ENCODE measurements at regions not wholly inside any gene's neighbourhood (a gene's known extent, or its start where the extent isn't known, plus 50 kb on each side); places are given as distances from the start of the nearest gene placed in this dataset.
"Not testable (repeated sequence)": the region's sequence is repeated elsewhere in the genome, so short reads cannot be mapped to it uniquely, and the experiment has no call there.

DNA sequence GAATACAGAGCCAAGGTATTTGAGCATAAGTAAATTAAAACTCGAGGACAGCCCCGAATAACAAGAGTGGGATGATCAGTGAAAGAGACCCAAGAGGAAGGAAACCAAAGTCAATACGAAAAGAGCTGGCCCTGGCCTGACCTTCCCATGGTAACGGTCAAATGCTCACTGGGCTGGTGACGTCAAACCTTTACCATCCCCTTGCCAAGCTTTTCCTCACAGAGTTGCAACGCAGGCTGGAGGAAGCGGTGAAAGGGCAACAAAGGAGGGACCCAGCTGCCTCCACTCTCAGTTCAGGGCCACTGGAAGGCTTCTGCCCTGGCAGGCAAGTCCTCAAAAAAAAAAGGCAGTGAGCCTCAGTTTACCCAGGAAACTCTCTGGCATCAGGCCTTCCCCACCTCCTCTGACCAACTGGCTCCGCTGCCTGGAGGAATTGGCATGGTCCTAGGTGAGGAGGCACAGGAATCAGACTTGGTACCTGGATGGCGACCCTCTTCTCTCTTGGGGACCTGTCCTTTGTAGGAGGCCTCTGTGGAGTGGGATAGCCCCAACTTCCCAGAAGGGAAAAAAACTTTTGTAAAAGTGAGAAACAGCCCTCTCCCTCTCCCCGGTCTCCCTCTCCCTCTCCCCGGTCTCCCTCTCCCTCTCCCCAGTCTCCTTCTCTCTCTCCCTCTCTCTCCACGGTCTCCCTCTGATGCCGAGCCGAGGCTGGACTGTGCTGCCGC, 212.4 kb downstream of the ANAPC1 start:
- H3K36me3 ChIP-seq (ENCODE audit: control insufficient read depth in 2 of 2, insufficient read depth in 2 of 2, low read length in 2 of 2) = no peaks in the 10 kb centered on the region
- H3K9ac ChIP-seq (ENCODE audit: low read depth in 1 of 2, low read length in 2 of 2) = no peak overlapping the region
- H3K4me3 ChIP-seq (ENCODE audit: low read length in 2 of 2) = no peak overlapping the region
- no peak overlapping the region for H3K27ac ChIP-seq (ENCODE audit: low read depth in 2 of 2, low read length in 2 of 2)
- no peaks in the 10 kb centered on the region for H3K9me3 ChIP-seq (ENCODE audit: control insufficient read depth in 2 of 2, low read length in 2 of 2)
- H3K27me3 ChIP-seq (ENCODE audit: control insufficient read depth in 2 of 2, insufficient read depth in 2 of 2, low read length in 2 of 2) = no peaks in the 10 kb centered on the region
- H3K4me1 ChIP-seq (ENCODE audit: control insufficient read depth in 2 of 2, insufficient read depth in 2 of 2, low read length in 2 of 2) = peaks cover 0 to 4% of the 10 kb centered on the region in 2 donors

DNA sequence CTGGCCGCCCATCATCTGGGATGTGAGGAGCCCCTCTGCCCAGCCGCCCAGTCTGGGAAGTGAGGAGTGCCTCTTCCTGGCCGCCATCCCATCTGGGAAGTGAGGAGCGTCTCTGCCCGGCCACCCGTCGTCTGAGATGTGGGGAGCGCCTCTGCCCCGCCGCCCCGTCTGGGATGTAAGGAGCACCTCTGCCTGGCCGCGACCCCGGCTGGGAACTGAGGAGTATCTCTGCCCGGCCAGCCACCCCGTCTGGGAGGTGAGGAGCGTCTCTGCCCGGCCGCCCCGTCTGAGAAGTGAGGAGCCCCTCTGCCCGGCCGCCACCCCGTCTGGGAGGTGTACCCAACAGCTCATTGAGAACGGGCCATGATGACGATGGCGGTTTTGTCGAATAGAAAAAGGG, 211.4 kb downstream of the ANAPC1 start:
- not testable (repeated sequence) for H3K4me1 ChIP-seq (ENCODE audit: control insufficient read depth in 2 of 2, insufficient read depth in 2 of 2, low read length in 2 of 2); H3K27me3 ChIP-seq (ENCODE audit: control insufficient read depth in 2 of 2, insufficient read depth in 2 of 2, low read length in 2 of 2); H3K36me3 ChIP-seq (ENCODE audit: control insufficient read depth in 2 of 2, insufficient read depth in 2 of 2, low read length in 2 of 2); H3K9ac ChIP-seq (ENCODE audit: low read depth in 1 of 2, low read length in 2 of 2); H3K27ac ChIP-seq (ENCODE audit: low read depth in 2 of 2, low read length in 2 of 2); H3K9me3 ChIP-seq (ENCODE audit: control insufficient read depth in 2 of 2, low read length in 2 of 2); H3K4me3 ChIP-seq (ENCODE audit: low read length in 2 of 2)

DNA sequence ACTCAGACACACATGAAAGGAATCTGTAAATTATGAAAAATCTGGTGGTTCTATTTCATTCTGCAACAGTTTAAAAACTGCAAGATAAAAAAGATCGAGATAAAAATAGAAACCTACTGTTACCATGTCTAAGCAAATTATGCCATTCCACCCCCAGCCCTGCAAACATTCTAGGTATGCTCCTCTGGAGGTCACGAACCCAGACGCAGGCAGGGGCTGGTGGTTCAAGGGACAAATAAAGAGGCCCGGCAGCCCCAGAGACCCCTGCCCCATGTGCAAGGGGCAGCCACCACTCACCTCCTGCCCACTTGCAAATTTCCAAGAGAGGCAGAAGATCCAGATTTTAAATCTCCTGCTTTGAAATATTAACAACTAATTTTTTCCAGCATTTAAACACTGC, 210.5 kb downstream of the ANAPC1 start:
- Histone ChIP-seq H3K27me3 (ENCODE audit: control insufficient read depth in 2 of 2, insufficient read depth in 2 of 2, low read length in 2 of 2) (no peaks in the 10 kb centered on the region), H3K9me3 (ENCODE audit: control insufficient read depth in 2 of 2, low read length in 2 of 2) (no peaks in the 10 kb centered on the region), H3K36me3 (ENCODE audit: control insufficient read depth in 2 of 2, insufficient read depth in 2 of 2, low read length in 2 of 2) (no peaks in the 10 kb centered on the region), H3K9ac (ENCODE audit: low read depth in 1 of 2, low read length in 2 of 2) (no peak overlapping the region), H3K4me1 (ENCODE audit: control insufficient read depth in 2 of 2, insufficient read depth in 2 of 2, low read length in 2 of 2) (peaks cover 0 to 4% of the 10 kb centered on the region in 2 donors), H3K27ac (ENCODE audit: low read depth in 2 of 2, low read length in 2 of 2) (no peak overlapping the region), H3K4me3 (ENCODE audit: low read length in 2 of 2) (no peak overlapping the region)

DNA sequence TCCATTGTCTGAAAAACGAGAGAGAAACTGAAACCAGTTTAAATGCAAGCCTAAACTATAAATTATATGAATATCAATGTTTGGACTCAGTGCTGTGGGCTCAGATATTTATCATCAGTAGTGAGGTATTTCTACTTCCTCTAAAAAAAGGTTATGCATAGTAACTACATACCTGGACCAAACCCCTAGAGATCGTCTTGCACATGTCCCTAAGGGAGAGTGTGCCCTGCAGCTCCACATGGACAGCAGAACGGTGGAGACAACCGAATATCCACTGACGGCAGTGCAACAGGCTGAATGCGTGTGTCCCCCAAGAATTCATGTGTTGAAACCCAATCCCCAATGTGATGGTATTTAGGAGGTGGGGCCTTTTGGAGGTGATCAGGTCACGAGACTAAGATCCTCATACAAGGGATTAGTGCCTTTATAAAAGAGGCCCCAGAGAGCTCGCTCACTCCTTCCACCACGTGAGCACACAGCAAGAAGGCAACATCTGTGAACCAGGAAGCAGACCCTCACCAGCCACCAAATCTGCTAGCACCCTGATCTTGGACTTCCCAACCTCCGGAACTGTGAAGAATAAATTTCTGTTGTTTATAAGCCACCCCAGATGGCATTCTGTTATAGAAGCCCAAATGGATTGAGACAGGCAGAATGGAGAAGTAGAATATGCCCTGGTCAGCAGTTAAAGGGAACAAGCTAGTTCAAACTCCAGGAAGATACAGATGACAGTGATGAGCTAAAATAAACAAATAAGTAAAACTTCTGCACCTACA, 208.4 kb downstream of the ANAPC1 start:
- H3K36me3 ChIP-seq (ENCODE audit: control insufficient read depth in 2 of 2, insufficient read depth in 2 of 2, low read length in 2 of 2) = no peaks in the 10 kb centered on the region
- no peak overlapping the region for H3K4me3 ChIP-seq (ENCODE audit: low read length in 2 of 2)
- H3K4me1 ChIP-seq (ENCODE audit: control insufficient read depth in 2 of 2, insufficient read depth in 2 of 2, low read length in 2 of 2) = peaks cover 0 to 4% of the 10 kb centered on the region in 2 donors
- H3K27ac ChIP-seq (ENCODE audit: low read depth in 2 of 2, low read length in 2 of 2) = peak overlapping the region in 1 of 2 donors; percentile 11
- no peaks in the 10 kb centered on the region for H3K27me3 ChIP-seq (ENCODE audit: control insufficient read depth in 2 of 2, insufficient read depth in 2 of 2, low read length in 2 of 2)
- H3K9me3 ChIP-seq (ENCODE audit: control insufficient read depth in 2 of 2, low read length in 2 of 2) = no peaks in the 10 kb centered on the region
- H3K9ac ChIP-seq (ENCODE audit: low read depth in 1 of 2, low read length in 2 of 2) = no peak overlapping the region

DNA sequence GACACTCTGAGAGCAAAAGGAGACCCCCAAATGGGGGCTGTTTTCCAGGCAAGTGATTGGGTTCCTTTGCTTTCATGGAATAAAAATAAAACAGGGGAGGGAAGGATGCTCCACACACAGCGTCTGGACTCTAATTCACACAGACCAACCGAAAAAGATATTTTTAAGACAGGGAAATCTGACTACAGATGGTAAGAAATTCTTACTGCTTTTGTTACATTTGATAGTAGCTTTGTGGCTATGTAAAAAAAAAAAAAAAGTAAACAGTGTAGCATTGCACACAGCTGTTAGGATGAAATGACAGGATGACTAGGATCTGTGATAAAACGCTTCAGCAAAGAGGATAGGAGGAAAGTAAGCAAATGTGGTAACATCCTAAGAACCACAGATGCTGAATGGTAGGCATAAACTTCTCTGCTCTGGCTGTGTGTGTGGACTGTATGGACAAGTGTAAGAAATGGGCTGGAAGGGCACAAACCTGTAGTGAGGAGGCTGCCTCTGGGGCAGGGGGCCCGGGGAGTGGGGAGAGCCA, 207.6 kb downstream of the ANAPC1 start:
- Histone ChIP-seq H3K36me3 (ENCODE audit: control insufficient read depth in 2 of 2, insufficient read depth in 2 of 2, low read length in 2 of 2) (no peaks in the 10 kb centered on the region), H3K9ac (ENCODE audit: low read depth in 1 of 2, low read length in 2 of 2) (no peak overlapping the region), H3K4me1 (ENCODE audit: control insufficient read depth in 2 of 2, insufficient read depth in 2 of 2, low read length in 2 of 2) (peaks cover 0 to 4% of the 10 kb centered on the region in 2 donors), H3K4me3 (ENCODE audit: low read length in 2 of 2) (no peak overlapping the region), H3K27ac (ENCODE audit: low read depth in 2 of 2, low read length in 2 of 2) (no peak overlapping the region), H3K9me3 (ENCODE audit: control insufficient read depth in 2 of 2, low read length in 2 of 2) (no peaks in the 10 kb centered on the region), H3K27me3 (ENCODE audit: control insufficient read depth in 2 of 2, insufficient read depth in 2 of 2, low read length in 2 of 2) (no peaks in the 10 kb centered on the region)

DNA sequence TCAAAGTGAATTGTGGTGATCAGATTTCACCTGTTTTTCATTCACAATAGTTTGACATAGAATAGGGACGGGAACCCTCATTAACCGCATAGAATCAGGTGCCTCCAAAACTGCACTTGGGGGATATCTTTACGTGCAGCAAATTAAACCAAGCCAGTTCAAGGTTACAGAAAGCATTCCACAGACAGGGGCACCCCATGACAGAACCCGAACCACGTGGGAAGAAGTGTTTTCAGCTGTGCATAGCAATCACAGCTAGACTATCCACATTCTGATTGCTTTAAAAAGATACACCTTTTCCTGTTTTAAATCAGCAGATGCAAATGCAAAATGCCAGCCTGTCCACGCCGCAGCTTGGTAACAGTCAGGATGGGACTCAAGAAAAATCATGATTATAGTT, 205.8 kb downstream of the ANAPC1 start:
- Histone ChIP-seq H3K9me3 (ENCODE audit: control insufficient read depth in 2 of 2, low read length in 2 of 2) (no peaks in the 10 kb centered on the region), H3K27me3 (ENCODE audit: control insufficient read depth in 2 of 2, insufficient read depth in 2 of 2, low read length in 2 of 2) (no peaks in the 10 kb centered on the region), H3K36me3 (ENCODE audit: control insufficient read depth in 2 of 2, insufficient read depth in 2 of 2, low read length in 2 of 2) (no peaks in the 10 kb centered on the region), H3K4me3 (ENCODE audit: low read length in 2 of 2) (no peak overlapping the region), H3K4me1 (ENCODE audit: control insufficient read depth in 2 of 2, insufficient read depth in 2 of 2, low read length in 2 of 2) (peaks cover 0 to 4% of the 10 kb centered on the region in 2 donors), H3K9ac (ENCODE audit: low read depth in 1 of 2, low read length in 2 of 2) (no peak overlapping the region), H3K27ac (ENCODE audit: low read depth in 2 of 2, low read length in 2 of 2) (no peak overlapping the region)

DNA sequence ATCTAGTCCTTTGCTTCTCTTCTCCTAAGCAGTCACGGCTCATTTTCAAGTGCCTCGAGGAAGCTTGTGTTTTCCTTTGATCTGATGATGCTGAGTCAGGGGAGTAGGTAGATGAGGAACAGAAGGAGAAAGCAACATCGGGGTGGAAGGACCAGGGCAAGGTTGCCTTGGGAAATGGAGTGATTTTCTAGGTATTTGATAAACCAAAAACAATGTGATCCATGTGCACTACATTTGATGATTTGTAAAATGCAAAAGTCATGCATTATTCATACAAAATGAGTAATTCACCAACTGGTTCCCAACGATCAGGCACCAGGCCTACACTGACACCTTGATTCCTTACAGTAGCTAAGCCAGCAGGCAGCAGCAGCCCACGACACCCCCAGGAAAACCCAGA, 205.3 kb downstream of the ANAPC1 start:
- Histone ChIP-seq H3K36me3 (ENCODE audit: control insufficient read depth in 2 of 2, insufficient read depth in 2 of 2, low read length in 2 of 2) (no peaks in the 10 kb centered on the region), H3K9ac (ENCODE audit: low read depth in 1 of 2, low read length in 2 of 2) (no peak overlapping the region), H3K27ac (ENCODE audit: low read depth in 2 of 2, low read length in 2 of 2) (no peak overlapping the region), H3K9me3 (ENCODE audit: control insufficient read depth in 2 of 2, low read length in 2 of 2) (no peaks in the 10 kb centered on the region), H3K4me1 (ENCODE audit: control insufficient read depth in 2 of 2, insufficient read depth in 2 of 2, low read length in 2 of 2) (peaks cover 0 to 4% of the 10 kb centered on the region in 2 donors), H3K27me3 (ENCODE audit: control insufficient read depth in 2 of 2, insufficient read depth in 2 of 2, low read length in 2 of 2) (no peaks in the 10 kb centered on the region), H3K4me3 (ENCODE audit: low read length in 2 of 2) (no peak overlapping the region)

DNA sequence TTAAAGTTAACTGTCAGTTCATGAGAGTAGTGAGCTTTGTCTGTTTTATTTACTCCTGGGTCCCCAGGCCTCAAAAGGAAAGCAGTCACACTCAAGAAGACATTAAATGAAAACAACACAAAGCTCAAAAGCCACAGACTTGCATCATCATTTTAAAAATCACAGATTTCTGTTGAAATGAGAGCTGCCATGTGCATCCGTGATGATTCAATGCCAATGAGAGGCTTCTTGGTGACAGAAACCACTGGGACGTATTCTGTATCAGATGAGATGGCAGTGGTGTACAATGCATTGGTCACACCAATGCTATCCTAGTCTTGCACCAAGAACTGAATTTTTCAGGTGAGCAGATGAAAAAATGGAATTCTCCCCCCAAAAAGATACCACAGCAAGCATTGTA, 204.8 kb downstream of the ANAPC1 start:
- Histone ChIP-seq H3K27me3 (ENCODE audit: control insufficient read depth in 2 of 2, insufficient read depth in 2 of 2, low read length in 2 of 2) (no peaks in the 10 kb centered on the region), H3K27ac (ENCODE audit: low read depth in 2 of 2, low read length in 2 of 2) (no peak overlapping the region), H3K4me1 (ENCODE audit: control insufficient read depth in 2 of 2, insufficient read depth in 2 of 2, low read length in 2 of 2) (peaks cover 0 to 4% of the 10 kb centered on the region in 2 donors), H3K9ac (ENCODE audit: low read depth in 1 of 2, low read length in 2 of 2) (no peak overlapping the region), H3K4me3 (ENCODE audit: low read length in 2 of 2) (no peak overlapping the region), H3K36me3 (ENCODE audit: control insufficient read depth in 2 of 2, insufficient read depth in 2 of 2, low read length in 2 of 2) (no peaks in the 10 kb centered on the region), H3K9me3 (ENCODE audit: control insufficient read depth in 2 of 2, low read length in 2 of 2) (no peaks in the 10 kb centered on the region)

DNA sequence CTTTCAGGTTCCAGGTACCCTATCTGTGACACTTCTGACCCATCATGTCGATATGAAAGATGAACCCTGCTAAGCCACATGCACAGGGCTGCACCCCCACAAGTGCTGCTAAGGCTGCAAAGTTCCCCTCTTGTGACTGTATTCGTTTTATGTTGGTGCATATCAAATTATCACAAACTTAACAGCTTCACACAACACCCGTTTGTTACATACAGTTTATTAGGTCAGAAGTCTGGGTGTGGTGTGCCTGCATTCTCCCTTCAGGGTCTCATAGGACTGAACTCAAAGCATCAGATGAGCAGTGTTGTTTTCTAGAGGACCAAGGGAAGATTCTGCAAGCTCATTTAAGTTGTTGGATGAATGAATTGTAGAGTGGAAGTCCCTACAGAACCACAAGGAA, 199.4 kb downstream of the ANAPC1 start:
- Histone ChIP-seq H3K4me3 (ENCODE audit: low read length in 2 of 2) (no peak overlapping the region), H3K9me3 (ENCODE audit: control insufficient read depth in 2 of 2, low read length in 2 of 2) (no peaks in the 10 kb centered on the region), H3K9ac (ENCODE audit: low read depth in 1 of 2, low read length in 2 of 2) (no peak overlapping the region), H3K4me1 (ENCODE audit: control insufficient read depth in 2 of 2, insufficient read depth in 2 of 2, low read length in 2 of 2) (peaks cover 0 to 5% of the 10 kb centered on the region in 2 donors), H3K36me3 (ENCODE audit: control insufficient read depth in 2 of 2, insufficient read depth in 2 of 2, low read length in 2 of 2) (no peaks in the 10 kb centered on the region), H3K27me3 (ENCODE audit: control insufficient read depth in 2 of 2, insufficient read depth in 2 of 2, low read length in 2 of 2) (no peaks in the 10 kb centered on the region), H3K27ac (ENCODE audit: low read depth in 2 of 2, low read length in 2 of 2) (no peak overlapping the region)

DNA sequence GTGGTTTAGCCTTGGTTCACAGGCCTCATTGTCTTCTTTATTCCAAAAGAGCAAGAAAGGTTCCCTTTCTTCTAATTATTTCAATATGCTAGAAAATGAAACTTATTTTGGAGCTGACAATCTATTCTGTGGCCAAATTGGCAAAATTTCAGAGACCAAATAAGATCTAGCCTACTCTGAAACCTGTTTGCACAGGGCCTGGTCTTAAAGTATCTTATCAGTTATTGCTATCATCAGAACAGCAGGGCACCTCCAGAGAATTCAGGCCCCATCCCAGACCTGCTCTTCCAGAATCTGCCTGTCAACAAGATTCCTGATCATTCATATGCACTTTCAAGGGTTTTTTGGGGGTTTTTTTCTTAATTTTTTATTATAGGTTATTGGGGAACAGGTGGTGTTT, 198.7 kb downstream of the ANAPC1 start:
- Histone ChIP-seq H3K36me3 (ENCODE audit: control insufficient read depth in 2 of 2, insufficient read depth in 2 of 2, low read length in 2 of 2) (no peaks in the 10 kb centered on the region), H3K4me1 (ENCODE audit: control insufficient read depth in 2 of 2, insufficient read depth in 2 of 2, low read length in 2 of 2) (peaks cover 0 to 5% of the 10 kb centered on the region in 2 donors), H3K9me3 (ENCODE audit: control insufficient read depth in 2 of 2, low read length in 2 of 2) (no peaks in the 10 kb centered on the region), H3K4me3 (ENCODE audit: low read length in 2 of 2) (no peak overlapping the region), H3K27me3 (ENCODE audit: control insufficient read depth in 2 of 2, insufficient read depth in 2 of 2, low read length in 2 of 2) (no peaks in the 10 kb centered on the region), H3K27ac (ENCODE audit: low read depth in 2 of 2, low read length in 2 of 2) (no peak overlapping the region), H3K9ac (ENCODE audit: low read depth in 1 of 2, low read length in 2 of 2) (no peak overlapping the region)

Data from mucosa of rectum (tissue), 2 donors.